ENCODE measurements at regions not wholly inside any gene's neighbourhood (a gene's known extent, or its start where the extent isn't known, plus 50 kb on each side); places are given as distances from the start of the nearest gene placed in this dataset.

DNA sequence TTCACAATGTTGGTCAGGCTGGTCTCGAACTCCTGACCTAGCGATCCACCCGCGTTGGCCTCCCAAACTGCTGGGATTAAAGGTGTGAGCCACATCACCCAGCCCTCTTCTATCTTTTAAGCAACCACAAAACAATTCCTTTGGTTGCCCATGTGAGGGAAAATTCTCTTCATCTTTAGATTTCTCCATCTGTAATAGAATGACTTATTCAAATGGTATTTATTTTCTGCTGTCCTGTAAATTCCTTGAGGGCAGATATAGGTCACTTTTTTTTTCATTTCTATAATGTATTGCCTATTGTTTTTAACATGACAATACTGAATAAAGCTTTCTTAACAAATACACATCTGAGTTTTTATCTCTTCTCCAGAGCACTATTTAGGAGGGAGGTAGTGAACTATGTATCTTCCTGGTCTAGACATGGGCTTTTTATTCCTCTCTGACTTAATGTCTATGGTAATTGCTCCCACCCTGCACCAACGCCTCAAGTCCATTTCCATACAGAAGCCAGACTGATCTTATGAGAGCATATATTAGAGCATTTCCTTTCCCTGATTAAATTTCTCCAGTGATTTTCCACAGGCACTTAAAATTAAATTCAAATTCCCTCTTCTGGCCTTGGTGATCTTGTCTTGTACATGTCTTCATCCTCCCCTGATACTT is 595.6 kb downstream of the CAAP1 start:
- DNase-seq (ENCODE audit: low read depth, low spot score), result no peak
- no peak overlapping the region for H3K4me3 Mint-ChIP-seq
- H3K27ac Mint-ChIP-seq (ENCODE audit: unreplicated experiment), result no peak overlapping the region
- no peaks in the 10 kb centered on the region for H3K27me3 Mint-ChIP-seq (ENCODE audit: low read depth)
- no peaks in the 10 kb centered on the region for H3K9me3 Mint-ChIP-seq
- H3K36me3 Mint-ChIP-seq (ENCODE audit: low read depth), result no peaks in the 10 kb centered on the region
- TF ChIP-seq, protein P1, sequence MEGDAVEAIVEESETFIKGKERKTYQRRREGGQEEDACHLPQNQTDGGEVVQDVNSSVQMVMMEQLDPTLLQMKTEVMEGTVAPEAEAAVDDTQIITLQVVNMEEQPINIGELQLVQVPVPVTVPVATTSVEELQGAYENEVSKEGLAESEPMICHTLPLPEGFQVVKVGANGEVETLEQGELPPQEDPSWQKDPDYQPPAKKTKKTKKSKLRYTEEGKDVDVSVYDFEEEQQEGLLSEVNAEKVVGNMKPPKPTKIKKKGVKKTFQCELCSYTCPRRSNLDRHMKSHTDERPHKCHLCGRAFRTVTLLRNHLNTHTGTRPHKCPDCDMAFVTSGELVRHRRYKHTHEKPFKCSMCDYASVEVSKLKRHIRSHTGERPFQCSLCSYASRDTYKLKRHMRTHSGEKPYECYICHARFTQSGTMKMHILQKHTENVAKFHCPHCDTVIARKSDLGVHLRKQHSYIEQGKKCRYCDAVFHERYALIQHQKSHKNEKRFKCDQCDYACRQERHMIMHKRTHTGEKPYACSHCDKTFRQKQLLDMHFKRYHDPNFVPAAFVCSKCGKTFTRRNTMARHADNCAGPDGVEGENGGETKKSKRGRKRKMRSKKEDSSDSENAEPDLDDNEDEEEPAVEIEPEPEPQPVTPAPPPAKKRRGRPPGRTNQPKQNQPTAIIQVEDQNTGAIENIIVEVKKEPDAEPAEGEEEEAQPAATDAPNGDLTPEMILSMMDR (conservative IDR thresholded peaks at IDR 0.05), result no peak
- H3K4me1 Mint-ChIP-seq, result no peaks in the 10 kb centered on the region

DNA sequence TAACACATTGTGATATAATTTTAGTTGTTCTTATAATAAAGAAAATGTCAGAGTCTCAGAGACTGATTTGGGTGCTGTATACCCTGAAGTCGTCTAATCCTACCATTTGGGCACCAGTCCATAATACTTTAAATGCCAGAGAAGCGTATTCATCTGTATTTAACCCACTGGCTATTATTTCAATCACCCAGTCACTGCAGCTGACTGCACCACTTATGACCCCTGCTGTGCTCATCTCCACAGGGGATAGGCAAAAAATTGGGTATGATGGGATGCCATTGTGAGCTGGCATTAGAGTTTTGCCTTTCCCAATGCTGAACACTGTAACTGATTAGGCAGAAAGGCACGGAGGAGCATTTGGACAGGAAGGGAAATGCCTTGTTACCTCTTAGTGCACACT is 599.7 kb downstream of the CAAP1 start:
- H3K4me3 Mint-ChIP-seq, result no peak overlapping the region
- H3K9me3 Mint-ChIP-seq, result peaks cover 9% of the 10 kb centered on the region
- H3K36me3 Mint-ChIP-seq (ENCODE audit: low read depth), result peaks cover 3% of the 10 kb centered on the region
- no peaks in the 10 kb centered on the region for H3K27me3 Mint-ChIP-seq (ENCODE audit: low read depth)
- no peaks in the 10 kb centered on the region for H3K4me1 Mint-ChIP-seq
- TF ChIP-seq, protein P1 (conservative IDR thresholded peaks at IDR 0.05), result no peak
- no peak overlapping the region for H3K27ac Mint-ChIP-seq (ENCODE audit: unreplicated experiment)
- DNase-seq (ENCODE audit: low read depth, low spot score), result no peak

- TF ChIP-seq, protein P1 (conservative IDR thresholded peaks at IDR 0.05), result no peak
- H3K36me3 Mint-ChIP-seq (ENCODE audit: low read depth), result no peaks in the 10 kb centered on the region
- no peak overlapping the region for H3K4me3 Mint-ChIP-seq
- H3K27me3 Mint-ChIP-seq (ENCODE audit: low read depth), result no peaks in the 10 kb centered on the region
- H3K27ac Mint-ChIP-seq (ENCODE audit: unreplicated experiment), result no peak overlapping the region
- no peak for DNase-seq (ENCODE audit: low read depth, low spot score)
- H3K9me3 Mint-ChIP-seq, result no peaks in the 10 kb centered on the region
- H3K4me1 Mint-ChIP-seq, result no peaks in the 10 kb centered on the region
These were observed 593.4 kb upstream of the TUSC1 start for GRCh38 chr9:26271495-26272122.

DNA sequence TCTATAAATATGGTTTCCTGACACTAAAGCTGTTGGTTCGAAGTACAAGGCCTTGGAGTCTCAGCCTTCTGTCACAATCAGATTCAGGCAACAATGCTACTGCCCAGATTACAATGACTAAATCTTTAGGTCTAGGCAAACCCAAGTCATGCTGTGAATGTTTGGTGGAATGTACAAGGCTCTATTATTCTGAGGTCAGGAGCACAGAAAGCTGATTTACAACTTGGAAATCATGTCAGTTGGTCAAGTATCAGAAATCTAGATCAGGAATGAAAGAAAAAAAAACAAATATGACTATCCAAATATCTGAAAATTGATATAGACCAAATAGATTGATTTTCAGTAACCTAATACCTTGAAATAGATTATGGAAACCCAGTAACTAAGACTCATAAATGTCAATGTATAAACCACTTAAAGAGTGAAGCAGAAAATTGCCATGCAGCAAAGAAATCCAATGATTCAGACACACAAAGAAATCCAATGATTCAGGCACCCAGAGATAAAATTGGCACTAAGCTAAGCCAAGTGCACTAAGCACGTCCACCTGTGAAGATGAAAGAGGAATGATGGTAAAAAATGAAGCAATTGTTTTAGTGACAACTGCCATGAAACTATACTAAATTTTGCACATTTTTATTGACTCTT is 588.0 kb upstream of the TUSC1 start:
- no peaks in the 10 kb centered on the region for H3K4me1 Mint-ChIP-seq
- TF ChIP-seq, protein P1 (conservative IDR thresholded peaks at IDR 0.05), result no peak
- DNase-seq (ENCODE audit: low read depth, low spot score), result no peak
- peaks cover 8% of the 10 kb centered on the region for H3K9me3 Mint-ChIP-seq
- H3K27me3 Mint-ChIP-seq (ENCODE audit: low read depth), result no peaks in the 10 kb centered on the region
- no peak overlapping the region for H3K4me3 Mint-ChIP-seq
- H3K27ac Mint-ChIP-seq (ENCODE audit: unreplicated experiment), result no peak overlapping the region
- no peaks in the 10 kb centered on the region for H3K36me3 Mint-ChIP-seq (ENCODE audit: low read depth)

DNA sequence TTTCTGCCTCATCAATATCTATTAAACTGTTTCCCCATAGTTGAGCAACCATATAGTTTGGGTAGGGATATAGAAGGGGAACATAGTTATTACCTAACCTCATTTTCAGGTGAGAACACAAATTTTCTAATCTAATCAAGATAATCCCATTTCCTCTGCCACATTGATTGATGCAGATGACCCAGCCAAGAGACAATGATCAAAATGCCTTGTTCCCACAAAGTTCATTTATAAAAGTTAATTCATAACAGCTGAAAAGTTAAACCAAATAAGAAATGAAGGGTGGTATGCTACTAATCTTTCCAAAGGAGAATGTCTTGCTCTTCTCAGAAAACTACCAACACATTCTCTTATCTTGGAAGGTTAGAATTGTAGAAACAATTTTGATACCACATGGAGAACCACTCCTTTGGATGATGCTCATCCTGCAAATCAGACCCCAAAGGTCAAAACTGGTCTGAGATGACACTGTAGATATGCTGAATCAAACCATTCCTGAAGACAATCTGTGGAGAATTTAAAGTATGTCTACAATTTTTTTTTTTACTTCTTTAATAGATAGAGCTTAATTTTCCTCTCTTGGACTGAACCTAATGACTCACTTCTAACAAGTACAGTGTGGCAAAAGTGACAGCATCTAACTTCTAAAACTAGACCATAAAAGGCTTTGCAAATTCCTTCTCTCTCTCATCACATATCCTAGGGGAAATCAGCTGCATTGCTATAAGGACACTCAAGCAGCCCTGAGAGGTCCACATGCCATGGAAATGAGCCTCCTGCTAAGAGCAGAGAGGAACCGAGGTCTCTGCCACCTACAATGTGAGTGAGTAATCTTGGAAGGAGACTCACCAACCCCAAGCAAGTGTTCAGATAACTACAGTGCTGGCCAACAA is 586.7 kb upstream of the TUSC1 start:
- H3K4me3 Mint-ChIP-seq, result no peak overlapping the region
- TF ChIP-seq, protein P1 (conservative IDR thresholded peaks at IDR 0.05), result no peak
- H3K4me1 Mint-ChIP-seq, result no peaks in the 10 kb centered on the region
- no peaks in the 10 kb centered on the region for H3K27me3 Mint-ChIP-seq (ENCODE audit: low read depth)
- no peak for DNase-seq (ENCODE audit: low read depth, low spot score)
- no peaks in the 10 kb centered on the region for H3K36me3 Mint-ChIP-seq (ENCODE audit: low read depth)
- H3K9me3 Mint-ChIP-seq, result peaks cover 8% of the 10 kb centered on the region
- no peak overlapping the region for H3K27ac Mint-ChIP-seq (ENCODE audit: unreplicated experiment)
